ENCODE measurements at regions not wholly inside any gene's neighbourhood (a gene's known extent, or its start where the extent isn't known, plus 50 kb on each side); places are given as distances from the start of the nearest gene placed in this dataset.

DNA sequence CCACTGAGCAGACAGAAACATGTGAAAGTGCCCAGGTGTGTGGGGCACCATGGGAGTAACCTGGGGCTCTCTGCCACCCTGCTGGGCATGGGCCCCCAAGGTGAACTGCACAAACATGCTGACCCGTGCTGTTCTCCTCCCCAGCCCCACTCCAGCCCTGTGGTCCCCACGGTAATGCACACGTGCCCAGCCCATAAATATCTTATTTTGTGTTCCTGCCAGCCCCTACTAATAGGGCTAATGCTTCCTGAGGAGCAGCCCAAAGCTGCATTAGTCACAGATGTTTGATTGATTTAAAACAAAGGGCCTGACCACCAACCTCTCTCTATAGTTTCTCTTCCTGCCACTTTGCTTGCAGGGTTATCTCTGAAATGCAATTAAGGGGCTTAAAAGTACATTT lies 95.4 kb downstream of the ABHD5 start:
- TF ChIP-seq CTCF (conservative IDR thresholded peaks at IDR 0.05 in 1 of 2, IDR thresholded peaks at IDR 0.05 in 1 of 2; ENCODE audit: low read depth in 1 of 2, low read length in 2 of 2) (no peak), EZH2 (IDR thresholded peaks at IDR 0.05; ENCODE audit: low read length, missing control alignments) (no peak)

Measured in fibroblast of lung (primary cell).